Psoas muscle (tissue), 7 donors: ENCODE measurements at regions not wholly inside any gene's neighbourhood (a gene's known extent, or its start where the extent isn't known, plus 50 kb on each side); places are given as distances from the start of the nearest gene placed in this dataset.

Source experiments
- ATAC-seq, 4 donors: fragments of 200-7000 bp; cut with Tn5 transposase; one replicate each; pipeline ENCODE4 v1.9.1; 2020; ENCODE audit warnings: moderate library complexity in 3 of 4, mild to moderate bottlenecking in 2 of 4
- DNase-seq, 2 donors: peaks; one replicate each; pipeline ENCODE4 v3.0.0-alpha.2; 2020
- H3K27ac ChIP-seq: fragments of 200-600 bp; one replicate; pipeline ENCODE4 v1.8.0; 2022
- H3K27me3 ChIP-seq, 3 donors: fragments of 200-600 bp in 1 of 3; one replicate each; pipeline versions ENCODE4 v1.6.1 to v1.8.0; 2013 to 2022; ENCODE audit warnings: low read length in 2 of 3, mild to moderate bottlenecking in 2 of 3, moderate library complexity in 1 of 3; ENCODE audit not compliant: insufficient read depth in 3 of 3
- H3K36me3 ChIP-seq, 2 donors: fragments of 200-600 bp in 1 of 2; one replicate each; pipeline versions ENCODE4 v1.6.1 to v1.8.0; 2013 to 2022; ENCODE audit warnings: low read depth in 1 of 2, mild to moderate bottlenecking in 1 of 2, moderate library complexity in 1 of 2; ENCODE audit not compliant: insufficient read depth in 1 of 2
- H3K4me1 ChIP-seq: fragments of 200-600 bp; one replicate; pipeline ENCODE4 v1.8.0; 2022
- H3K4me3 ChIP-seq: fragments of 200-600 bp; one replicate; pipeline ENCODE4 v1.8.0; 2022; ENCODE audit warnings: mild to moderate bottlenecking
- H3K9me3 ChIP-seq: fragments of 200-600 bp; one replicate; pipeline ENCODE4 v1.8.0; 2022
- CTCF ChIP-seq: fragments of 200-600 bp; IDR thresholded peaks from one replicate; pipeline ENCODE4 v1.8.0; 2022; ENCODE audit warnings: antibody characterized with exemption
- WGBS, 3 donors: extraction: QIAGEN DNeasy Blood & Tissue Kit; methylation state at CpG; one replicate each; pipeline versions ENCODE4 v1.1.6 to v1.1.7; 2013; 5-methylcytosine and 5-hydroxymethylcytosine counted together
- intact Hi-C, 2 donors: fragments of 100-400 bp; cut with DNase I; formaldehyde crosslinking; loops; one replicate each; pipeline versions ENCODE4 v1.11.0 to v1.14.2; 2022
- donor health status: healthy with polysubstance abuse.
- donor health status: DM: no; HTN: no; CAD: no; lungs with moderate emphysema.
- donor health status: Bipolar disorder and iron deficiency.
- donor health status: healthy.
- donor health status: DM: yes; HTN: yes; CAD: no.
- donor health status: DM: no; HTN: no; CAD: no.
- donor health status: DM: yes; HTN: yes; CAD: no.

- H3K27me3 ChIP-seq, result peaks cover 0 to 2% (median 0%) of the 10 kb centered on the region in 3 donors
These were observed 319.0 kb downstream of the TMEM114 start for GRCh38 chr16:8271344-8271743.

GRCh38 chr16:8262299-8262698 lies 328.0 kb downstream of the TMEM114 start:
- H3K4me3 ChIP-seq, result no peak overlapping the region
- no peaks in the 10 kb centered on the region for H3K4me1 ChIP-seq
- H3K9me3 ChIP-seq, result no peaks in the 10 kb centered on the region
- no peaks in the 10 kb centered on the region for H3K27me3 ChIP-seq
- no peaks in the 10 kb centered on the region for H3K36me3 ChIP-seq
- TF ChIP-seq CTCF, result no peak
- DNase-seq (no peak), ATAC-seq (no peak)
- no peak overlapping the region for H3K27ac ChIP-seq
- intact Hi-C loops, result no loop called here
- 74 to 83% (median 82%) methylated on average over 4 of the region's 4 CpGs for WGBS, 3 donors

More at GRCh38 chr16:8271344-8271743, 319.0 kb downstream of the TMEM114 start:
- H3K4me3 ChIP-seq, result no peak overlapping the region
- H3K36me3 ChIP-seq, result no peaks in the 10 kb centered on the region
- WGBS, 3 donors, result 77 to 84% (median 80%) methylated on average over 3 of the region's 3 CpGs
- H3K27ac ChIP-seq, result no peak overlapping the region
- no peak for ATAC-seq
- peaks cover 5% of the 10 kb centered on the region for H3K9me3 ChIP-seq
- intact Hi-C loops, result no loop called here
- no peak for DNase-seq
- no peak for TF ChIP-seq CTCF
- no peaks in the 10 kb centered on the region for H3K4me1 ChIP-seq

GRCh38 chr16:8260140-8260539 lies 330.2 kb downstream of the TMEM114 start:
- Histone ChIP-seq H3K36me3 (no peaks in the 10 kb centered on the region), H3K4me1 (no peaks in the 10 kb centered on the region), H3K4me3 (no peak overlapping the region), H3K27ac (no peak overlapping the region), H3K27me3 (no peaks in the 10 kb centered on the region), H3K9me3 (no peaks in the 10 kb centered on the region)
- DNase-seq (no peak), ATAC-seq (no peak)
- TF ChIP-seq CTCF, result no peak
- intact Hi-C loops, result no loop called here
- WGBS, 3 donors, result 49 to 68% (median 58%) methylated on average over 3 of the region's 3 CpGs

GRCh38 chr16:8258523-8258922 lies 331.8 kb downstream of the TMEM114 start:
- no peak for TF ChIP-seq CTCF
- DNase-seq, result no peak
- Histone ChIP-seq H3K27ac (no peak overlapping the region), H3K27me3 (no peaks in the 10 kb centered on the region), H3K36me3 (no peaks in the 10 kb centered on the region), H3K4me3 (no peak overlapping the region), H3K4me1 (no peaks in the 10 kb centered on the region), H3K9me3 (no peaks in the 10 kb centered on the region)
- WGBS, 3 donors, result 62 to 71% (median 68%) methylated on average over 7 of the region's 7 CpGs
- intact Hi-C loops, result no loop called here
- no peak for ATAC-seq

- no peak for DNase-seq
- Histone ChIP-seq H3K27me3 (no peaks in the 10 kb centered on the region), H3K9me3 (no peaks in the 10 kb centered on the region), H3K36me3 (no peaks in the 10 kb centered on the region), H3K27ac (no peak overlapping the region), H3K4me3 (no peak overlapping the region), H3K4me1 (no peaks in the 10 kb centered on the region)
- 80 to 83% (median 82%) methylated on average over 3 of the region's 3 CpGs for WGBS, 3 donors
- TF ChIP-seq CTCF, result no peak
- no peak for ATAC-seq
- intact Hi-C loops, result no loop called here
These were observed 332.8 kb downstream of the TMEM114 start for GRCh38 chr16:8257561-8257960.
